Mesothelial cell of epicardium (in vitro differentiated cells): ENCODE measurements at regions not wholly inside any gene's neighbourhood (a gene's known extent, or its start where the extent isn't known, plus 50 kb on each side); places are given as distances from the start of the nearest gene placed in this dataset.

ENCODE experiments used
- DNase-seq, 2 experiments: peaks; one replicate each; pipeline ENCODE4 v3.0.0; 2021; ENCODE audit warnings: low spot score in 2 of 2; ENCODE audit not compliant: unreplicated experiment in 2 of 2
- H3K27ac Mint-ChIP-seq: 2 replicates; pipeline ENCODE4 v1.8.0; 2021; ENCODE audit warnings: mixed read lengths
- H3K27me3 Mint-ChIP-seq: 2 replicates; pipeline ENCODE4 v1.8.0; 2021; ENCODE audit warnings: low read depth, mixed read lengths
- H3K36me3 Mint-ChIP-seq: 2 replicates; pipeline ENCODE4 v1.8.0; 2021; ENCODE audit warnings: mixed read lengths
- H3K4me1 Mint-ChIP-seq: 2 replicates; pipeline ENCODE4 v1.8.0; 2021; ENCODE audit warnings: mixed read lengths
- H3K4me3 Mint-ChIP-seq: 2 replicates; pipeline ENCODE4 v1.8.0; 2021; ENCODE audit warnings: mild to moderate bottlenecking, moderate library complexity, mixed read lengths
- H3K9me3 Mint-ChIP-seq: 2 replicates; pipeline ENCODE4 v1.8.0; 2021; ENCODE audit warnings: mixed read lengths
- CTCF ChIP-seq: fragments of 200-600 bp; sonication (generic); IDR thresholded peaks from one replicate; pipeline ENCODE4 v1.5.0; 2021; ENCODE audit warnings: antibody characterized with exemption; ENCODE audit not compliant: unreplicated experiment

DNA sequence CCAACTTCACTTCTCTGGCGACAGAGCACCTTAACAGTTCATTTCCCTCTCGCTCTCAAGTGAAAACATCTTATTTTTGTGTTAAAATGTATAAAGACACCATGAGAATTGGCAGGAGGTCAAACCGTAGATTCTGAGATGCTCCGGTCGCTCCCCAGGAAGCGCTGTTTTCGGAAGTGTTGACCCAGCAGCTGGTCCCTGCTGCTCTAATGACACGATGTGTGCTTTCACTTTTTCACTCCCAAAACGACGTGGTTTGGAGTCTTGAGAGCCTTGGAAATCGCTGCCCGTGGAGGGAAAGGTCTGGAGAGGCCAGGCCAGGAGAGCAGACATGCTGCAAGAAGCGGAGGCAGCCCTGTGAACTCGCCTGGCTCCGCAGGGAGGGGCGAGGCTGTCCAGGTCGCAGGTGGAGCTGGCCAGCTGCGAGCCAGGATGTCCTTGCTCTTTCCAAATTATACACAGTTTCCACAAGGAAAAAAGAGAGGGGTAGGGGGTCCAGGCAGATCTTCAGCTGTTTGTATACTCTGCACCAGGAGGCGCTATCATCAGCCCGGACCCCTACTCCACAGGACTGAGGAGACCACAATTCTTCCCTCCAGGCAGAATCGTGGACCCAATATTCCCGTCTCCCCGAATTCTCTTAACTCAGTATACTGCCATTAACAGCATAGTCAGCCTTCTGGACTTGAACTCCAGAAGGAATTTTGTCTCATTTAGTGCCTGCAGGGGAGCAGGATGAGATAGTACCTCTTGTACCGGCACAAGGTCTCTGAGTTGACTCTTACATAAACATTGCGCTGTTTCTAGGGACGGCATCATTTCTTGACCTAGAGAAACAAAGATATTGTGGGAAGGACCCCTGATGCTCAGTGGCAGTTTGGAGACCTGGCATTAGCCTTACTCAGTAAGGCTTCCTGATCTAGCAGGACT is 248.6 kb upstream of the ANKRD55 start:
- H3K27me3 Mint-ChIP-seq, result no peaks in the 10 kb centered on the region
- peak overlapping the region; percentile 75 for H3K4me3 Mint-ChIP-seq
- peak; percentile 30 for TF ChIP-seq CTCF
- peaks cover 7% of the 10 kb centered on the region for H3K9me3 Mint-ChIP-seq
- peak overlapping the region; percentile 96 for H3K27ac Mint-ChIP-seq
- no peak for DNase-seq
- no peaks in the 10 kb centered on the region for H3K36me3 Mint-ChIP-seq
- peaks cover 42% of the 10 kb centered on the region for H3K4me1 Mint-ChIP-seq

DNA sequence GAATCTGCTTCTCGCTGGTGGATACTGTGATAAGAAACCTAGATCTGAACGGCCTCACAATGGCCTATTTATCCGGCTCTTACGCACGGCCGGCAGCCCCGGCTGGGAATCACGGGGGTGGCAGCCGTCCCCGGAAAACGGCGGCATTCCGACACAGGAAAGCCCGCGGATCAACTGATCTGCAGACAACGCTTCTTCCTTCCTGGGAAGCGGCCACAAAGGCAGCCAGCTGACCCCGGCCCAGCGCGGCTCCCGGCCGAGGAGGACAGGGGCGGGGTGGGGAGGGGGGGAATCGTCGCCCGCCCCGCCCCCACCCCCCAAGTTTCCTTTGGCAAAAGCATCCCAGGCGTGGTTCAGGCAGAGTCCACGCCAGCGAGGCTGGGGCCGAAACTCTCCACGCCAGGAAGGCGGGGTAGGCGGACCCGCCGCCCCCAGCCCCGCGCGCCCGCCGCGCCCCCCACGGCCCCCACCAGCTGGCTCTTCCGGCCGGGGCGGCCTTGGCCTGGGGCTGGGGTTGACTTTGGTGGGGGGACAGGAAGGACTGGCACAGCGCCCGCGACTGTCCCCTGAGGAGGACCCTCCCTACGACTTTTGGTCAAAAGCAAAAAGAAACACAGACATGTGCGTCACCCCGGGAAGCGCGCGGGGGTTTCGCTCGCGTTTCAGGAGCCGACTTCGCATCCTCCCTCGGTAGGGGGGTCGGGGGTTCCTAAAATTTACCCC is 247.7 kb upstream of the ANKRD55 start:
- peak; percentile 28 to 70 for DNase-seq
- no peak for TF ChIP-seq CTCF
- Mint-ChIP-seq H3K9me3 (peaks cover 5% of the 10 kb centered on the region), H3K27ac (peak overlapping the region; percentile 96), H3K4me1 (peaks cover 46% of the 10 kb centered on the region), H3K27me3 (no peaks in the 10 kb centered on the region), H3K36me3 (no peaks in the 10 kb centered on the region), H3K4me3 (peak overlapping the region; percentile 75)

- peaks cover 48% of the 10 kb centered on the region for H3K4me1 Mint-ChIP-seq
- no peak for DNase-seq
- H3K4me3 Mint-ChIP-seq, result peak overlapping the region; percentile 63
- no peak for TF ChIP-seq CTCF
- H3K27ac Mint-ChIP-seq, result peak overlapping the region; percentile 87
- H3K36me3 Mint-ChIP-seq, result no peaks in the 10 kb centered on the region
- H3K9me3 Mint-ChIP-seq, result peaks cover 5% of the 10 kb centered on the region
- H3K27me3 Mint-ChIP-seq, result no peaks in the 10 kb centered on the region
Measured at GRCh38 chr5:56480078-56480704, 247.1 kb upstream of the ANKRD55 start.

- Mint-ChIP-seq H3K36me3 (no peaks in the 10 kb centered on the region), H3K4me1 (peaks cover 48% of the 10 kb centered on the region), H3K9me3 (peaks cover 5% of the 10 kb centered on the region), H3K27ac (peak overlapping the region; percentile 87), H3K4me3 (peak overlapping the region; percentile 63), H3K27me3 (no peaks in the 10 kb centered on the region)
- DNase-seq, result no peak
- TF ChIP-seq CTCF, result no peak
Measured at GRCh38 chr5:56479696-56480077, 246.6 kb upstream of the ANKRD55 start.

DNA sequence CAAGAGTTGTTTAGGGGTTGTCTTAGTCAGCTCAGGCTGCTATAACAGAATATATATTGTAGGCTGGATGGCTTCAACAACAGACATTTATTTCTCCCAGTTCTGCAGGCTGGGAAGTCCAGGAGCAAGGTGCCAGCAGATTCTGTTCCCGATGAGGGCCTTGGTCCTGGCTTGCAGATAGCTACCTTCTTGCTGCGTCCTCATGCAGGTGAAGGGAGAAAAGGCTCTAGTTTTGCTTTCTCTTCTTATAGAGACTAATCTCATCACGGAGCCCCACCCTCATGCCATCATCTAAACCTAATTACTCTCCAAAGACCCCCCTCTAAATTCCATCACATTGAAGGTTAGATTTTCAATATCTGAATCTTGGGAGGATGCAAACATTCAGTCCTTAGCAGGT is 246.0 kb upstream of the ANKRD55 start:
- TF ChIP-seq CTCF, result no peak
- peaks cover 5% of the 10 kb centered on the region for H3K9me3 Mint-ChIP-seq
- no peaks in the 10 kb centered on the region for H3K27me3 Mint-ChIP-seq
- no peak for DNase-seq
- H3K27ac Mint-ChIP-seq, result peak overlapping the region; percentile 48
- peaks cover 48% of the 10 kb centered on the region for H3K4me1 Mint-ChIP-seq
- H3K36me3 Mint-ChIP-seq, result no peaks in the 10 kb centered on the region
- no peak overlapping the region for H3K4me3 Mint-ChIP-seq
